PC-3 (cell line): ENCODE measurements at regions not wholly inside any gene's neighbourhood (a gene's known extent, or its start where the extent isn't known, plus 50 kb on each side); places are given as distances from the start of the nearest gene placed in this dataset.

ENCODE experiments used
- CTCF ChIP-seq: fragments of 300-600 bp; sonication (generic); conservative IDR thresholded peaks from 2 replicates; pipeline ENCODE4 v1.5.1; 2017; ENCODE audit warnings: antibody characterized with exemption, low read depth, mild to moderate bottlenecking, low read length
- EZH2 ChIP-seq: fragments of 300-600 bp; sonication (generic); IDR thresholded peaks from one replicate; pipeline ENCODE4 v1.6.1; 2017; ENCODE audit warnings: antibody characterized with exemption, mild to moderate bottlenecking, low read length; ENCODE audit not compliant: unreplicated experiment

- TF ChIP-seq CTCF = no peak
- TF ChIP-seq EZH2 = no peak
These were observed 530.9 kb downstream of the PTPRU start for GRCh38 chr1:29767088-29767685.
